ENCODE measurements at regions not wholly inside any gene's neighbourhood (a gene's known extent, or its start where the extent isn't known, plus 50 kb on each side); places are given as distances from the start of the nearest gene placed in this dataset.

- Histone ChIP-seq H3K27ac (no peak overlapping the region), H3K4me3 (no peak overlapping the region), H3K27me3 (no peaks in the 10 kb centered on the region), H3K9me3 (no peaks in the 10 kb centered on the region), H3K4me1 (no peaks in the 10 kb centered on the region), H3K36me3 (no peaks in the 10 kb centered on the region)
- TF ChIP-seq CTCF (IDR thresholded peaks at IDR 0.05) = no peak
- no peak for TF ChIP-seq POLR2A (IDR thresholded peaks at IDR 0.05)
- WGBS (ENCODE audit: insufficient coverage, low coverage, low lambda C conversion rate, missing lambda C conversion rate) = 67% methylated on average over 8 of the region's 8 CpGs
- ATAC-seq (no peak), DNase-seq (no peak)
- intact Hi-C loops (cut with DNase I) = no loop called here
Observed at GRCh38 chr2:2719781-2720180, 388.7 kb upstream of the MYT1L start.

GRCh38 chr2:2719015-2719414 lies 387.9 kb upstream of the MYT1L start:
- intact Hi-C loops (cut with DNase I) = no loop called here
- no peak for ATAC-seq
- 37% methylated on average over 6 of the region's 6 CpGs for WGBS (ENCODE audit: insufficient coverage, low coverage, low lambda C conversion rate, missing lambda C conversion rate)
- no peaks in the 10 kb centered on the region for H3K27me3 ChIP-seq
- no peak for DNase-seq
- TF ChIP-seq CTCF (IDR thresholded peaks at IDR 0.05) (no peak), POLR2A (IDR thresholded peaks at IDR 0.05) (no peak)
- H3K4me3 ChIP-seq = no peak overlapping the region
- no peak overlapping the region for H3K27ac ChIP-seq
- H3K4me1 ChIP-seq = no peaks in the 10 kb centered on the region
- no peaks in the 10 kb centered on the region for H3K36me3 ChIP-seq
- H3K9me3 ChIP-seq = no peaks in the 10 kb centered on the region

- H3K27me3 ChIP-seq = no peaks in the 10 kb centered on the region
- DNase-seq (no peak), ATAC-seq (no peak)
- WGBS (ENCODE audit: insufficient coverage, low coverage, low lambda C conversion rate, missing lambda C conversion rate) = 52% methylated on average over 5 of the region's 7 CpGs
- TF ChIP-seq CTCF (IDR thresholded peaks at IDR 0.05) = no peak
- intact Hi-C loops (cut with DNase I) = no loop called here
- no peak overlapping the region for H3K4me3 ChIP-seq
- H3K9me3 ChIP-seq = no peaks in the 10 kb centered on the region
- H3K27ac ChIP-seq = no peak overlapping the region
- H3K4me1 ChIP-seq = no peaks in the 10 kb centered on the region
- H3K36me3 ChIP-seq = no peaks in the 10 kb centered on the region
Observed at GRCh38 chr2:2717406-2717805, 386.3 kb upstream of the MYT1L start.

- WGBS (ENCODE audit: insufficient coverage, low coverage, low lambda C conversion rate, missing lambda C conversion rate) = 0% methylated on average over 1 of the region's 11 CpGs
- Histone ChIP-seq H3K27ac (no peak overlapping the region), H3K36me3 (no peaks in the 10 kb centered on the region), H3K27me3 (no peaks in the 10 kb centered on the region), H3K4me3 (no peak overlapping the region), H3K4me1 (no peaks in the 10 kb centered on the region), H3K9me3 (no peaks in the 10 kb centered on the region)
- ATAC-seq (no peak), DNase-seq (no peak)
- intact Hi-C loops (cut with DNase I) = no loop called here
- TF ChIP-seq CTCF (IDR thresholded peaks at IDR 0.05) (no peak), POLR2A (IDR thresholded peaks at IDR 0.05) (no peak)
Observed at GRCh38 chr2:2716771-2717170, 385.7 kb upstream of the MYT1L start.

Measured in right lobe of liver (tissue), 6 donors.